HUES48 (cell line): ENCODE measurements at regions not wholly inside any gene's neighbourhood (a gene's known extent, or its start where the extent isn't known, plus 50 kb on each side); places are given as distances from the start of the nearest gene placed in this dataset.
A peak's percentile ranks its signal among the peaks of the same experiment; 100 is the strongest.

Source experiments
- H3K27ac ChIP-seq: one replicate; pipeline ENCODE4 v1.7.0; 2013; ENCODE audit warnings: low read depth, low read length, inconsistent platforms
- H3K27me3 ChIP-seq: 2 replicates; pipeline ENCODE4 v1.6.1; 2013; ENCODE audit warnings: mild to moderate bottlenecking, low read length; ENCODE audit not compliant: control insufficient read depth, insufficient read depth
- H3K36me3 ChIP-seq: 2 replicates; pipeline ENCODE4 v1.6.1; 2013; ENCODE audit warnings: low read length; ENCODE audit not compliant: control insufficient read depth, insufficient read depth
- H3K4me1 ChIP-seq: 2 replicates; pipeline ENCODE4 v1.6.1; 2013; ENCODE audit warnings: mild to moderate bottlenecking, low read length; ENCODE audit not compliant: control insufficient read depth, insufficient read depth
- H3K4me3 ChIP-seq: 2 replicates; pipeline ENCODE4 v1.5.1; 2013; ENCODE audit warnings: mild to moderate bottlenecking, low read depth, low read length
- H3K9ac ChIP-seq: 2 replicates; pipeline ENCODE4 v1.6.1; 2013; ENCODE audit warnings: mild to moderate bottlenecking, low read depth, low read length, moderate library complexity
- H3K9me3 ChIP-seq: 2 replicates; pipeline ENCODE4 v1.6.1; 2013; ENCODE audit warnings: low read length; ENCODE audit not compliant: control insufficient read depth, insufficient read depth

- H3K4me1 ChIP-seq = no peaks in the 10 kb centered on the region
- no peaks in the 10 kb centered on the region for H3K27me3 ChIP-seq
- H3K9me3 ChIP-seq = no peaks in the 10 kb centered on the region
- no peak overlapping the region for H3K9ac ChIP-seq
- no peak overlapping the region for H3K4me3 ChIP-seq
- no peak overlapping the region for H3K27ac ChIP-seq
- H3K36me3 ChIP-seq = no peaks in the 10 kb centered on the region
Observed at GRCh38 chr4:174422893-174423256, 99.4 kb downstream of the HPGD start.

GRCh38 chr4:174420316-174420715, 102.0 kb downstream of the HPGD start:
- H3K27ac ChIP-seq = no peak overlapping the region
- no peak overlapping the region for H3K9ac ChIP-seq
- no peaks in the 10 kb centered on the region for H3K4me1 ChIP-seq
- no peaks in the 10 kb centered on the region for H3K27me3 ChIP-seq
- no peak overlapping the region for H3K4me3 ChIP-seq
- no peaks in the 10 kb centered on the region for H3K36me3 ChIP-seq
- H3K9me3 ChIP-seq = peaks cover 5% of the 10 kb centered on the region

GRCh38 chr4:174418640-174419212, 103.6 kb downstream of the HPGD start:
- H3K27ac ChIP-seq = no peak overlapping the region
- H3K4me3 ChIP-seq = no peak overlapping the region
- H3K4me1 ChIP-seq = no peaks in the 10 kb centered on the region
- no peaks in the 10 kb centered on the region for H3K27me3 ChIP-seq
- H3K36me3 ChIP-seq = no peaks in the 10 kb centered on the region
- H3K9me3 ChIP-seq = peaks cover 5% of the 10 kb centered on the region
- no peak overlapping the region for H3K9ac ChIP-seq

GRCh38 chr4:174408841-174409552, 113.3 kb downstream of the HPGD start:
- H3K9ac ChIP-seq = no peak overlapping the region
- H3K36me3 ChIP-seq = no peaks in the 10 kb centered on the region
- H3K4me1 ChIP-seq = peaks cover 7% of the 10 kb centered on the region
- no peaks in the 10 kb centered on the region for H3K27me3 ChIP-seq
- H3K9me3 ChIP-seq = no peaks in the 10 kb centered on the region
- H3K27ac ChIP-seq = no peak overlapping the region
- H3K4me3 ChIP-seq = no peak overlapping the region

- no peaks in the 10 kb centered on the region for H3K36me3 ChIP-seq
- H3K9me3 ChIP-seq = no peaks in the 10 kb centered on the region
- no peak overlapping the region for H3K27ac ChIP-seq
- no peak overlapping the region for H3K4me3 ChIP-seq
- peaks cover 33% of the 10 kb centered on the region for H3K4me1 ChIP-seq
- no peaks in the 10 kb centered on the region for H3K27me3 ChIP-seq
- no peak overlapping the region for H3K9ac ChIP-seq
Observed at GRCh38 chr4:174406383-174406782, 115.9 kb downstream of the HPGD start.

- Histone ChIP-seq H3K27ac (no peak overlapping the region), H3K9me3 (no peaks in the 10 kb centered on the region), H3K36me3 (no peaks in the 10 kb centered on the region), H3K4me3 (no peak overlapping the region), H3K27me3 (no peaks in the 10 kb centered on the region), H3K4me1 (peaks cover 36% of the 10 kb centered on the region), H3K9ac (no peak overlapping the region)
Observed at GRCh38 chr4:174405923-174406322, 116.4 kb downstream of the HPGD start.

- peaks cover 48% of the 10 kb centered on the region for H3K4me1 ChIP-seq
- H3K9ac ChIP-seq = no peak overlapping the region
- H3K9me3 ChIP-seq = no peaks in the 10 kb centered on the region
- H3K4me3 ChIP-seq = no peak overlapping the region
- no peak overlapping the region for H3K27ac ChIP-seq
- H3K27me3 ChIP-seq = no peaks in the 10 kb centered on the region
- H3K36me3 ChIP-seq = no peaks in the 10 kb centered on the region
Observed at GRCh38 chr4:174404677-174405076, 117.6 kb downstream of the HPGD start.

- Histone ChIP-seq H3K9me3 (no peaks in the 10 kb centered on the region), H3K27ac (peak overlapping the region; percentile 6), H3K9ac (no peak overlapping the region), H3K4me3 (no peak overlapping the region), H3K4me1 (peaks cover 48% of the 10 kb centered on the region), H3K36me3 (no peaks in the 10 kb centered on the region), H3K27me3 (no peaks in the 10 kb centered on the region)
Observed at GRCh38 chr4:174403177-174403543, 119.1 kb downstream of the HPGD start.

GRCh38 chr4:174402470-174403176, 118.9 kb downstream of the CEP44 start:
- Histone ChIP-seq H3K4me3 (no peak overlapping the region), H3K9ac (no peak overlapping the region), H3K4me1 (peaks cover 48% of the 10 kb centered on the region), H3K36me3 (no peaks in the 10 kb centered on the region), H3K9me3 (no peaks in the 10 kb centered on the region), H3K27me3 (no peaks in the 10 kb centered on the region), H3K27ac (peak overlapping the region; percentile 55)

- 0 out of 2 replicates have a peak overlapping the region, but pooled peaks have one; percentile 2 for H3K9ac ChIP-seq
- peaks cover 48% of the 10 kb centered on the region for H3K4me1 ChIP-seq
- no peaks in the 10 kb centered on the region for H3K27me3 ChIP-seq
- H3K4me3 ChIP-seq = no peak overlapping the region
- no peaks in the 10 kb centered on the region for H3K9me3 ChIP-seq
- peak overlapping the region; percentile 73 for H3K27ac ChIP-seq
- H3K36me3 ChIP-seq = no peaks in the 10 kb centered on the region
Observed at GRCh38 chr4:174401471-174402130, 117.9 kb downstream of the CEP44 start.
